ENCODE measurements at regions not wholly inside any gene's neighbourhood (a gene's known extent, or its start where the extent isn't known, plus 50 kb on each side); places are given as distances from the start of the nearest gene placed in this dataset.

GRCh38 chr2:129678751-129679150 is 300.7 kb upstream of the RAB6C start:
- no peak for TF ChIP-seq CTCF (IDR thresholded peaks at IDR 0.05; ENCODE audit: unreplicated experiment in 3 of 3)
- Mint-ChIP-seq H3K4me3 (no peak overlapping the region), H3K27me3 (ENCODE audit: low read depth) (peaks cover 4% of the 10 kb centered on the region), H3K9me3 (peaks cover 10% of the 10 kb centered on the region), H3K36me3 (ENCODE audit: low read depth) (no peaks in the 10 kb centered on the region), H3K27ac (no peak overlapping the region), H3K4me1 (peaks cover 10% of the 10 kb centered on the region)

- Mint-ChIP-seq H3K27ac (no peak overlapping the region), H3K36me3 (ENCODE audit: low read depth) (no peaks in the 10 kb centered on the region), H3K4me1 (no peaks in the 10 kb centered on the region), H3K4me3 (no peak overlapping the region), H3K9me3 (peaks cover 10% of the 10 kb centered on the region), H3K27me3 (ENCODE audit: low read depth) (peaks cover 4% of the 10 kb centered on the region)
- no peak for TF ChIP-seq CTCF (IDR thresholded peaks at IDR 0.05; ENCODE audit: unreplicated experiment in 3 of 3)
Observed at GRCh38 chr2:129681788-129682187, 297.7 kb upstream of the RAB6C start.

GRCh38 chr2:129689653-129690448 is 289.6 kb upstream of the RAB6C start:
- Mint-ChIP-seq H3K36me3 (ENCODE audit: low read depth) (no peaks in the 10 kb centered on the region), H3K9me3 (peaks cover 24% of the 10 kb centered on the region), H3K27ac (no peak overlapping the region), H3K4me1 (no peaks in the 10 kb centered on the region), H3K4me3 (no peak overlapping the region), H3K27me3 (ENCODE audit: low read depth) (no peaks in the 10 kb centered on the region)
- TF ChIP-seq CTCF (IDR thresholded peaks at IDR 0.05; ENCODE audit: unreplicated experiment in 3 of 3): no peak

- H3K4me3 Mint-ChIP-seq: no peak overlapping the region
Observed at GRCh38 chr2:129695496-129695895, 284.0 kb upstream of the RAB6C start.

GRCh38 chr2:129698593-129698992 is 280.9 kb upstream of the RAB6C start:
- H3K4me1 Mint-ChIP-seq: peaks cover 11% of the 10 kb centered on the region
- no peak for TF ChIP-seq CTCF (IDR thresholded peaks at IDR 0.05; ENCODE audit: unreplicated experiment in 3 of 3)
- no peak overlapping the region for H3K4me3 Mint-ChIP-seq
- H3K36me3 Mint-ChIP-seq (ENCODE audit: low read depth): no peaks in the 10 kb centered on the region
- H3K9me3 Mint-ChIP-seq: peaks cover 19% of the 10 kb centered on the region
- H3K27me3 Mint-ChIP-seq (ENCODE audit: low read depth): peaks cover 4% of the 10 kb centered on the region
- no peak overlapping the region for H3K27ac Mint-ChIP-seq

More at GRCh38 chr2:129695496-129695895, 284.0 kb upstream of the RAB6C start:
- TF ChIP-seq CTCF (IDR thresholded peaks at IDR 0.05; ENCODE audit: unreplicated experiment in 3 of 3): no peak
- no peak overlapping the region for H3K27ac Mint-ChIP-seq
- H3K27me3 Mint-ChIP-seq (ENCODE audit: low read depth): peaks cover 4% of the 10 kb centered on the region
- peaks cover 26% of the 10 kb centered on the region for H3K9me3 Mint-ChIP-seq
- peaks cover 11% of the 10 kb centered on the region for H3K4me1 Mint-ChIP-seq
- no peaks in the 10 kb centered on the region for H3K36me3 Mint-ChIP-seq (ENCODE audit: low read depth)

All from nephron (organoid).